MM.1S (cell line): ENCODE measurements at regions not wholly inside any gene's neighbourhood (a gene's known extent, or its start where the extent isn't known, plus 50 kb on each side); places are given as distances from the start of the nearest gene placed in this dataset.
A peak's percentile ranks its signal among the peaks of the same experiment; 100 is the strongest.

Experiments
- DNase-seq: peaks from one replicate; pipeline ENCODE4 v3.0.0-alpha.2; 2015
- H2AFZ ChIP-seq: fragments of 300-600 bp; sonication (generic); 2 replicates; pipeline ENCODE4 v1.6.0; 2016; ENCODE audit warnings: antibody characterized with exemption, low read length
- H3F3A ChIP-seq: fragments of 300-600 bp; sonication (generic); 2 replicates; pipeline ENCODE4 v1.6.1; 2016; ENCODE audit warnings: mild to moderate bottlenecking, antibody characterized with exemption, low read length, moderate library complexity, mixed read lengths; ENCODE audit not compliant: insufficient read depth
- H3K27ac ChIP-seq: fragments of 300-600 bp; sonication (generic); 2 replicates; pipeline ENCODE4 v1.5.1; 2016; ENCODE audit warnings: mild to moderate bottlenecking, low read length
- H3K27me3 ChIP-seq: fragments of 300-600 bp; sonication (generic); replicated peaks from 2 replicates; pipeline ENCODE4 v1.6.0; 2016; ENCODE audit warnings: low read length; ENCODE audit not compliant: insufficient read depth
- H3K36me3 ChIP-seq: fragments of 300-600 bp; sonication (generic); replicated peaks from 2 replicates; pipeline ENCODE4 v1.6.1; 2016; ENCODE audit warnings: mild to moderate bottlenecking, low read length, mixed read lengths; ENCODE audit not compliant: insufficient read depth
- H3K4me1 ChIP-seq: fragments of 300-600 bp; sonication (generic); 2 replicates; pipeline ENCODE4 v1.6.1; 2016; ENCODE audit warnings: low read length, mixed read lengths
- H3K4me2 ChIP-seq: fragments of 300-600 bp; sonication (generic); 2 replicates; pipeline ENCODE4 v1.6.0; 2016; ENCODE audit warnings: low read depth, low read length
- H3K4me3 ChIP-seq: fragments of 300-600 bp; sonication (generic); 2 replicates; pipeline ENCODE4 v1.5.1; 2016; ENCODE audit warnings: low read length, mixed read lengths
- H3K79me2 ChIP-seq: fragments of 300-600 bp; sonication (generic); 2 replicates; pipeline ENCODE4 v1.6.1; 2016; ENCODE audit warnings: mixed run types, low read length, mixed read lengths
- H3K9ac ChIP-seq: fragments of 300-600 bp; sonication (generic); 2 replicates; pipeline ENCODE4 v1.6.1; 2016; ENCODE audit warnings: low read length, mixed read lengths
- H3K9me2 ChIP-seq: fragments of 300-600 bp; sonication (generic); replicated peaks from 2 replicates; pipeline ENCODE4 v1.6.1; 2016; ENCODE audit warnings: mild to moderate bottlenecking, low read length, mixed read lengths; ENCODE audit not compliant: insufficient read depth
- H3K9me3 ChIP-seq: fragments of 300-600 bp; sonication (generic); replicated peaks from 2 replicates; pipeline ENCODE4 v1.6.1; 2016; ENCODE audit warnings: mild to moderate bottlenecking, low read length, mixed read lengths; ENCODE audit not compliant: insufficient read depth
- H4K20me1 ChIP-seq: fragments of 300-600 bp; sonication (generic); 2 replicates; pipeline ENCODE4 v1.6.1; 2016; ENCODE audit warnings: mild to moderate bottlenecking, low read length, moderate library complexity, mixed read lengths; ENCODE audit not compliant: insufficient read depth
- CTCF ChIP-seq: fragments of 300-600 bp; sonication (generic); IDR thresholded peaks from 2 replicates; pipeline ENCODE4 v1.5.1; 2016; ENCODE audit warnings: antibody characterized with exemption, low read length, mixed read lengths
- EZH2 ChIP-seq: fragments of 300-600 bp; sonication (generic); optimal IDR thresholded peaks from 2 replicates; pipeline ENCODE3; 2017; ENCODE audit warnings: low read depth, mild to moderate bottlenecking, antibody characterized with exemption, low read length, mixed read lengths
- EZH2phosphoT487 ChIP-seq: fragments of 300-600 bp; sonication (generic); IDR thresholded peaks from 2 replicates; pipeline ENCODE4 v1.6.1; 2018; ENCODE audit warnings: antibody characterized with exemption, low read length

GRCh38 chr6:40152701-40153436 lies 218.6 kb upstream of the MOCS1 start:
- H3K27me3 ChIP-seq = no peaks in the 10 kb centered on the region
- H3K9me2 ChIP-seq = no peaks in the 10 kb centered on the region
- no peaks in the 10 kb centered on the region for H3K9me3 ChIP-seq

GRCh38 chr6:40152196-40152595 lies 217.9 kb upstream of the MOCS1 start:
- no peaks in the 10 kb centered on the region for H3K27me3 ChIP-seq
- H3K4me3 ChIP-seq = no peak overlapping the region
- no peaks in the 10 kb centered on the region for H3K9me2 ChIP-seq
- H2AFZ ChIP-seq = no peak overlapping the region
- no peaks in the 10 kb centered on the region for H4K20me1 ChIP-seq
- H3K9ac ChIP-seq = no peak overlapping the region
- no peaks in the 10 kb centered on the region for H3K79me2 ChIP-seq
- no peak for DNase-seq
- no peaks in the 10 kb centered on the region for H3K9me3 ChIP-seq
- H3K36me3 ChIP-seq = no peaks in the 10 kb centered on the region
- H3K4me2 ChIP-seq = no peak overlapping the region
- TF ChIP-seq EZH2 (no peak), EZH2phosphoT487 (no peak), CTCF (no peak)
- H3K27ac ChIP-seq = no peak overlapping the region
- H3F3A ChIP-seq = no peaks in the 10 kb centered on the region
- H3K4me1 ChIP-seq = peaks cover 9% of the 10 kb centered on the region; the same call in 1 of the 2 replicates

More at GRCh38 chr6:40152701-40153436, 218.6 kb upstream of the MOCS1 start:
- Histone ChIP-seq H3K79me2 (no peaks in the 10 kb centered on the region), H2AFZ (no peak overlapping the region), H3F3A (no peaks in the 10 kb centered on the region), H3K4me2 (no peak overlapping the region), H3K4me1 (peaks cover 9% of the 10 kb centered on the region; the same call in 1 of the 2 replicates), H3K4me3 (no peak overlapping the region), H3K27ac (no peak overlapping the region), H3K9ac (no peak overlapping the region), H3K36me3 (no peaks in the 10 kb centered on the region), H4K20me1 (no peaks in the 10 kb centered on the region)
- no peak for TF ChIP-seq EZH2phosphoT487
- TF ChIP-seq EZH2 = no peak
- no peak for TF ChIP-seq CTCF
- DNase-seq = no peak

- H3K4me3 ChIP-seq = no peak overlapping the region
- TF ChIP-seq EZH2 = no peak
- TF ChIP-seq CTCF = no peak
- no peak for TF ChIP-seq EZH2phosphoT487
- no peak overlapping the region for H2AFZ ChIP-seq
- H3K9me3 ChIP-seq = no peaks in the 10 kb centered on the region
- no peaks in the 10 kb centered on the region for H3F3A ChIP-seq
- no peaks in the 10 kb centered on the region for H4K20me1 ChIP-seq
- H3K79me2 ChIP-seq = no peaks in the 10 kb centered on the region
- H3K4me1 ChIP-seq = peaks cover 9% of the 10 kb centered on the region; the same call in 1 of the 2 replicates
- no peak overlapping the region for H3K9ac ChIP-seq
- no peaks in the 10 kb centered on the region for H3K9me2 ChIP-seq
- no peaks in the 10 kb centered on the region for H3K36me3 ChIP-seq
- peak overlapping the region; percentile 6; the same call in 1 of the 2 replicates for H3K27ac ChIP-seq
- no peaks in the 10 kb centered on the region for H3K27me3 ChIP-seq
- peak; percentile 40 for DNase-seq
- H3K4me2 ChIP-seq = no peak overlapping the region
Measured at GRCh38 chr6:40148882-40149573, 214.8 kb upstream of the MOCS1 start.
